ENCODE measurements at regions not wholly inside any gene's neighbourhood (a gene's known extent, or its start where the extent isn't known, plus 50 kb on each side); places are given as distances from the start of the nearest gene placed in this dataset.

DNA sequence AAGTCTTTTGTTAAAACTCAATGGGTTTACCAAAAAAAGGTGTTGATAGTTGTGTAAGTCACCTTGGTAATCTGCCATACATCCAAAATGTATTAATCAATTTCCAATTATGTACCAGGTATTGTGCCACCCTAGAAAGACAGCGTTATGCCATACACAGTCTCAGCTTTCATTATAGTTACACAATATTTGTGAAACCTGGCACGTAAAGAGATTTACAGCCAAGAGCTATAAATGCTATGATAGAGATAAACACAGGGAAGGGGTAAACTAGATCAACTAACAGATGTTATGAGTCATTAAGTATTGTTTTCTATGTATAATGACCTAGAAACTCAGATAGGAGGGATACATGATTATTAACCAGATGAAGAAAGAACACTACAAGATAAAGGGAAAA is 725.6 kb upstream of the SLITRK5 start:
- H3K27ac ChIP-seq, result no peak overlapping the region
- H3K4me2 ChIP-seq (ENCODE audit: low read length), result no peak overlapping the region
- no peaks in the 10 kb centered on the region for H3K9me3 ChIP-seq (ENCODE audit: control insufficient read depth, low read length)
- H3K79me2 ChIP-seq, result no peaks in the 10 kb centered on the region
- TF ChIP-seq, protein P1, sequence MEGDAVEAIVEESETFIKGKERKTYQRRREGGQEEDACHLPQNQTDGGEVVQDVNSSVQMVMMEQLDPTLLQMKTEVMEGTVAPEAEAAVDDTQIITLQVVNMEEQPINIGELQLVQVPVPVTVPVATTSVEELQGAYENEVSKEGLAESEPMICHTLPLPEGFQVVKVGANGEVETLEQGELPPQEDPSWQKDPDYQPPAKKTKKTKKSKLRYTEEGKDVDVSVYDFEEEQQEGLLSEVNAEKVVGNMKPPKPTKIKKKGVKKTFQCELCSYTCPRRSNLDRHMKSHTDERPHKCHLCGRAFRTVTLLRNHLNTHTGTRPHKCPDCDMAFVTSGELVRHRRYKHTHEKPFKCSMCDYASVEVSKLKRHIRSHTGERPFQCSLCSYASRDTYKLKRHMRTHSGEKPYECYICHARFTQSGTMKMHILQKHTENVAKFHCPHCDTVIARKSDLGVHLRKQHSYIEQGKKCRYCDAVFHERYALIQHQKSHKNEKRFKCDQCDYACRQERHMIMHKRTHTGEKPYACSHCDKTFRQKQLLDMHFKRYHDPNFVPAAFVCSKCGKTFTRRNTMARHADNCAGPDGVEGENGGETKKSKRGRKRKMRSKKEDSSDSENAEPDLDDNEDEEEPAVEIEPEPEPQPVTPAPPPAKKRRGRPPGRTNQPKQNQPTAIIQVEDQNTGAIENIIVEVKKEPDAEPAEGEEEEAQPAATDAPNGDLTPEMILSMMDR (IDR thresholded peaks at IDR 0.05), result no peak
- no peaks in the 10 kb centered on the region for H3K27me3 ChIP-seq (ENCODE audit: control insufficient read depth, insufficient read depth, low read length)
- no peaks in the 10 kb centered on the region for H3K36me3 ChIP-seq (ENCODE audit: control insufficient read depth, insufficient read depth, low read length)
- H3K9ac ChIP-seq, result no peak overlapping the region
- no peaks in the 10 kb centered on the region for H3K4me1 ChIP-seq
- no peak overlapping the region for H2AFZ ChIP-seq
- H3K4me3 ChIP-seq (ENCODE audit: low read depth, low read length), result no peak overlapping the region

DNA sequence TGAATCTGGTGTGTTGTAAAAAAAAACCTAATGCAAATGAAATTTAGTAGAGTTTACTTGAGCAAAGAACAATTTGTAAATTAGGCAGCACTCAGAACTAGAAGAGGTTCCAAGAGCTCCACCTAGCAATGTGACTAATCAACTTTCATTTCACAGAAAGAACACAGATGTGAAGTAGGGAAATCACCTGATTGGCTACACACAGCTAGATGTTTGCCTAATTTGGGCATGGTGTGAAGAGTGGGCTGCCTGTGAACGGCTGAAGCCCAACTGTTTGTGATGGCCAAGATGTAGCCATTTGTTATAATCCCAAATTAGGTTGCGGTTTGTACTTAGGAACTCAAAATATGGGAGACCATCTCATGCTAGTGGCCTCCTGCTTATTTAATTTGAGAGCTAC is 724.4 kb upstream of the SLITRK5 start:
- TF ChIP-seq, protein P1 (IDR thresholded peaks at IDR 0.05), result no peak
- H3K4me2 ChIP-seq (ENCODE audit: low read length), result no peak overlapping the region
- H3K27me3 ChIP-seq (ENCODE audit: control insufficient read depth, insufficient read depth, low read length), result no peaks in the 10 kb centered on the region
- no peak overlapping the region for H3K9ac ChIP-seq
- H3K79me2 ChIP-seq, result no peaks in the 10 kb centered on the region
- no peaks in the 10 kb centered on the region for H3K9me3 ChIP-seq (ENCODE audit: control insufficient read depth, low read length)
- H2AFZ ChIP-seq, result no peak overlapping the region
- no peaks in the 10 kb centered on the region for H3K4me1 ChIP-seq
- H3K27ac ChIP-seq, result no peak overlapping the region
- no peaks in the 10 kb centered on the region for H3K36me3 ChIP-seq (ENCODE audit: control insufficient read depth, insufficient read depth, low read length)
- no peak overlapping the region for H3K4me3 ChIP-seq (ENCODE audit: low read depth, low read length)

DNA sequence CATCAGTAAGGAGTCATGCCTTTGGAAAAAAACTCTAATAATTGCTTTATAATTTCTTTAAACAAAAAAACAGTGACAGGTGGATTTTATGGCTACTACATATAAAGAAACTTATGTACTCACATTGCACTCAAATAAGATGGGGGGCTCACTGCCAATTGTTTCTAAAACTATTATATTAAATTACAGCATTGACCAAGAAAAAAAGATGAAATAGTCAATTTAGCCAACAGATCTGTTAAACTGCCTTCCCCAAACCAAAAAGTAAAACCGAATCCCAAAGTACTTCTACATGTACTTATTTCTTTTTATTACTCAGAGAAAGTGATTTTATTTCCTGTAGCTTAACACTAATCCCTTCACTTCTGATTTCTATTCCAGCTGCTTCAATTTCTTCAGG is 716.8 kb upstream of the SLITRK5 start:
- Histone ChIP-seq H2AFZ (no peak overlapping the region), H3K9ac (no peak overlapping the region), H3K4me1 (no peaks in the 10 kb centered on the region), H3K36me3 (ENCODE audit: control insufficient read depth, insufficient read depth, low read length) (no peaks in the 10 kb centered on the region), H3K4me2 (ENCODE audit: low read length) (no peak overlapping the region), H3K79me2 (no peaks in the 10 kb centered on the region), H3K9me3 (ENCODE audit: control insufficient read depth, low read length) (no peaks in the 10 kb centered on the region), H3K4me3 (ENCODE audit: low read depth, low read length) (no peak overlapping the region), H3K27me3 (ENCODE audit: control insufficient read depth, insufficient read depth, low read length) (no peaks in the 10 kb centered on the region), H3K27ac (no peak overlapping the region)
- TF ChIP-seq, protein P1 (IDR thresholded peaks at IDR 0.05), result no peak

DNA sequence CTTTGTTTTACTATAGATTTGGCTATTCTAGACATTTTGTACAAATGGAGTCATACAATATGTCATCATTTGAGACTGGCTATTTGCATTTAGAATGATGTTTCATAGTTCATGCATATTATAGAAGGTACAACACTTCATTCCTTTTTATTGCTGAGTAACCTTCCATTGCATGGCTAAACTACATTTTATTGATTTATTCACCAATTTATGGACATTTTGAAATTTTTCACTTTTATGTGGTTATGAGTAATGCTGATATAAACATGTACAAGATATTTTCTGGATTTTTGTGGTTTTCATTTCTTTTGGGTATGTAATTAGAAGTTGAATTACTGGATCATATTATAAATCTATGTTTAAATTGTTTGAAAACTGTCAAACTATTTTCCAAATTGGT is 710.3 kb upstream of the SLITRK5 start:
- Histone ChIP-seq H3K4me2 (ENCODE audit: low read length) (no peak overlapping the region), H3K27me3 (ENCODE audit: control insufficient read depth, insufficient read depth, low read length) (no peaks in the 10 kb centered on the region), H3K36me3 (ENCODE audit: control insufficient read depth, insufficient read depth, low read length) (no peaks in the 10 kb centered on the region), H3K9me3 (ENCODE audit: control insufficient read depth, low read length) (no peaks in the 10 kb centered on the region), H3K4me1 (no peaks in the 10 kb centered on the region), H3K9ac (no peak overlapping the region), H3K4me3 (ENCODE audit: low read depth, low read length) (no peak overlapping the region), H3K79me2 (no peaks in the 10 kb centered on the region), H3K27ac (no peak overlapping the region), H2AFZ (no peak overlapping the region)
- TF ChIP-seq, protein P1 (IDR thresholded peaks at IDR 0.05), result no peak

DNA sequence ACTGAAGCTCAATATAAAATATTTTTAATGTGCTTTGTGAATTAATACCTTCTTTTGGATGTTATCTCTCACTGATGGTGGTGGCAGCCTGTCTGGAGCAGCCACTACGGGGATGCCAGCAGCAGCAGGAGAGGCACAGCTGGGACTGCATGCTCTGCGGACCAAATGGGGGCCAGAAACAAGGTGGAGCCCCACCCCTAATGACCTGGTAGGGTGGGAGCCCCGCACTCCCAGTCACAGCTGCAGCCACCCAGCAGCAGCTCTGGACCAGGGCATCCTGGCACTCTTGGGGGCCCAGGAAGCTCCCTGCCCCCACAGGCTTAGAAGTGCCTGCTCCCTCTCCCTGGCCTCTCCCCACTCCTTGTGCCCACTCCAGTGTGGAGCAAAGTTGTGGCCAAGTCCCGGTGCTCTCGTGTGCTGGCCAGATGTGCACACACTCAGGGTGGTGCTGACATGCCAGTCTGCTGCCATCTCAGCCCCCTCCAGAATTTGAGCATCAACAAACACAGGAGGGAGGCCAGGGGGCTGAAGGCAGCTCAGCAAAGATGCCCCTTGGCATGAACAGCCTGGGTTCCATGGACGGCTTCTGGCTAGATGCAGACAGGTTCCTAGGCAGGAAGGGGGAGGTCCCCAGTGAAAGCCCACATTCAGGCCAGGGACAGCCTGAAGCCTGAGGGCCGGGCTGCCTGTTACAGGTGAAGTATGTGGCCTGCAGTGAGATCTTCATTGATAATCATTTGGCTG is 696.7 kb upstream of the SLITRK5 start:
- Histone ChIP-seq H3K9ac (no peak overlapping the region), H3K4me1 (no peaks in the 10 kb centered on the region)
- TF ChIP-seq, protein P1 (IDR thresholded peaks at IDR 0.05), result no peak

More for the DNA sequence above, 696.7 kb upstream of the SLITRK5 start:
- no peak overlapping the region for H3K4me2 ChIP-seq (ENCODE audit: low read length)
- no peaks in the 10 kb centered on the region for H3K9me3 ChIP-seq (ENCODE audit: control insufficient read depth, low read length)
- no peaks in the 10 kb centered on the region for H3K36me3 ChIP-seq (ENCODE audit: control insufficient read depth, insufficient read depth, low read length)
- H3K27me3 ChIP-seq (ENCODE audit: control insufficient read depth, insufficient read depth, low read length), result no peaks in the 10 kb centered on the region
- H2AFZ ChIP-seq, result no peak overlapping the region
- no peak overlapping the region for H3K4me3 ChIP-seq (ENCODE audit: low read depth, low read length)
- H3K27ac ChIP-seq, result no peak overlapping the region
- H3K79me2 ChIP-seq, result no peaks in the 10 kb centered on the region

Measured in parathyroid adenoma (tissue), 2 donors.